ENCODE measurements at regions not wholly inside any gene's neighbourhood (a gene's known extent, or its start where the extent isn't known, plus 50 kb on each side); places are given as distances from the start of the nearest gene placed in this dataset.
"Not testable (repeated sequence)": the region's sequence is repeated elsewhere in the genome, so short reads cannot be mapped to it uniquely, and the experiment has no call there.

GRCh38 chr10:117481011-117481410 is 61.5 kb upstream of the EMX2 start:
- TF ChIP-seq CTCF (conservative IDR thresholded peaks at IDR 0.05; ENCODE audit: low read length); EZH2phosphoT487 (IDR thresholded peaks at IDR 0.05; ENCODE audit: borderline replicate concordance, low read depth, low read length): not testable (repeated sequence)

Measured in OCI-LY7 (cell line).